ENCODE measurements at regions not wholly inside any gene's neighbourhood (a gene's known extent, or its start where the extent isn't known, plus 50 kb on each side); places are given as distances from the start of the nearest gene placed in this dataset.

DNA sequence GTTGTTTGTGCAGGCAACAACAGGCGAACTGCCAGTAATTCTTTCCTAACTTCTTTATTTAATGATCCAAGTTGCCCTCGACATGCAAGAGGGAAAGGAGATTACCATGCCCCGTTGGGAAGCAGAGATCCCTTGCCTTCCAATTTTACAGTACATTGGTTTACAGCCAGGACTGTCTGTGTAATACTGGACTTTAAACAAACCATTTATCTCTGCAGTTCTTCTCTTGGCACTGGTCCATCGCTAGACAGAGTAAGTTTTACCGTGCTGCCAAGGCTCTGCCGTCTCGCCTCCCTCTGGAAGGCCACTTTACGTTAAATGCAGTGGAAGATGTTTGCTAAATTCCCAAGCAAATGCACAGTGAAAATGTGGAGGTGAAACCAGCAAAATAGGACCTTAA, 660.3 kb upstream of the PRKX start:
- no peaks in the 10 kb centered on the region for H3K27me3 ChIP-seq (ENCODE audit: control insufficient read depth, extremely low read depth, insufficient read depth, low read length)
- no peak overlapping the region for H3K4me3 ChIP-seq (ENCODE audit: control insufficient read depth in 2 of 3, extremely low read depth in 1 of 3, insufficient read depth in 2 of 3, low read depth in 1 of 3, low read length in 3 of 3)
- DNase-seq (ENCODE audit: low read depth, low spot score) (no peak), FAIRE-seq (no peak)
- H2AFZ ChIP-seq (ENCODE audit: control insufficient read depth, low read length) = no peak overlapping the region
- no peaks in the 10 kb centered on the region for H4K20me1 ChIP-seq (ENCODE audit: control insufficient read depth, extremely low read depth, insufficient read depth, low read length)
- H3K27ac ChIP-seq (ENCODE audit: control insufficient read depth, insufficient read depth, low read length) = no peak overlapping the region
- H3K9me3 ChIP-seq (ENCODE audit: control insufficient read depth, low read depth, low read length) = no peaks in the 10 kb centered on the region
- H3K79me2 ChIP-seq (ENCODE audit: control insufficient read depth, insufficient read depth, low read length) = no peaks in the 10 kb centered on the region
- TF ChIP-seq, protein P1, sequence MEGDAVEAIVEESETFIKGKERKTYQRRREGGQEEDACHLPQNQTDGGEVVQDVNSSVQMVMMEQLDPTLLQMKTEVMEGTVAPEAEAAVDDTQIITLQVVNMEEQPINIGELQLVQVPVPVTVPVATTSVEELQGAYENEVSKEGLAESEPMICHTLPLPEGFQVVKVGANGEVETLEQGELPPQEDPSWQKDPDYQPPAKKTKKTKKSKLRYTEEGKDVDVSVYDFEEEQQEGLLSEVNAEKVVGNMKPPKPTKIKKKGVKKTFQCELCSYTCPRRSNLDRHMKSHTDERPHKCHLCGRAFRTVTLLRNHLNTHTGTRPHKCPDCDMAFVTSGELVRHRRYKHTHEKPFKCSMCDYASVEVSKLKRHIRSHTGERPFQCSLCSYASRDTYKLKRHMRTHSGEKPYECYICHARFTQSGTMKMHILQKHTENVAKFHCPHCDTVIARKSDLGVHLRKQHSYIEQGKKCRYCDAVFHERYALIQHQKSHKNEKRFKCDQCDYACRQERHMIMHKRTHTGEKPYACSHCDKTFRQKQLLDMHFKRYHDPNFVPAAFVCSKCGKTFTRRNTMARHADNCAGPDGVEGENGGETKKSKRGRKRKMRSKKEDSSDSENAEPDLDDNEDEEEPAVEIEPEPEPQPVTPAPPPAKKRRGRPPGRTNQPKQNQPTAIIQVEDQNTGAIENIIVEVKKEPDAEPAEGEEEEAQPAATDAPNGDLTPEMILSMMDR (optimal IDR thresholded peaks at IDR 0.05 in 1 of 3, IDR thresholded peaks at IDR 0.05 in 1 of 3, conservative IDR thresholded peaks at IDR 0.05 in 1 of 3; ENCODE audit: extremely low read depth in 1 of 3, insufficient read depth in 2 of 3, low read length in 3 of 3) = no peak
- TF ChIP-seq EZH2 (IDR thresholded peaks at IDR 0.05; ENCODE audit: low read length) = no peak
- H3K4me1 ChIP-seq (ENCODE audit: control insufficient read depth, extremely low read depth, insufficient read depth, low read length) = no peaks in the 10 kb centered on the region
- dilution Hi-C loops (cut with MboI; ENCODE audit: extremely low pct_ligation_motif_present, low sequenced_read_pairs) = no loop called here
- H3K36me3 ChIP-seq (ENCODE audit: control insufficient read depth in 2 of 2, extremely low read depth in 1 of 2, insufficient read depth in 2 of 2, low read length in 2 of 2) = no peaks in the 10 kb centered on the region
- H3K9ac ChIP-seq (ENCODE audit: control insufficient read depth, extremely low read depth, insufficient read depth, low read length) = no peak overlapping the region
- no peak overlapping the region for H3K4me2 ChIP-seq (ENCODE audit: control insufficient read depth, extremely low read depth, insufficient read depth, low read depth, low read length)
- no peaks in the 10 kb centered on the region for H3K9me1 ChIP-seq (ENCODE audit: control insufficient read depth, extremely low read depth, insufficient read depth, low read length)

DNA sequence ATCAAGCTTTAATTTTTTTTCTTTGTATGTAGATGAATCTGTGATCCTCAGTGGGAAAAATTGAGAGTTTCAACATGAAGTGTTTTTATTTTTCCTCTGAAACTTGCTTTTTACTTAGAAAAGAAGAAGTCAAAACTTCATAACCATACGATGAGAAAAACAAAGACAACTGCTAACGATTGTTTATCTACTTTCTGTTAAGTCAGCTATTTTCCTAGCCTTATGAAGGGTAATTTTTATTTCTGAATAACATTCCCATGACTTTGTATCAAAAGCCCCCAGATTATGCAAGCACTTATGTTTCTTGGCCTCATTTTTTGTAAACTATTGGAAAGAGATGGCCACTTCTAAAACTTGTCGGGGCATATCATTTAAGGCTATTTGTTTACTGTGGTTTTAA, 645.1 kb upstream of the PRKX start:
- H3K36me3 ChIP-seq (ENCODE audit: control insufficient read depth in 2 of 2, extremely low read depth in 1 of 2, insufficient read depth in 2 of 2, low read length in 2 of 2) = no peaks in the 10 kb centered on the region
- H3K9me3 ChIP-seq (ENCODE audit: control insufficient read depth, low read depth, low read length) = no peaks in the 10 kb centered on the region
- no peaks in the 10 kb centered on the region for H3K79me2 ChIP-seq (ENCODE audit: control insufficient read depth, insufficient read depth, low read length)
- no peaks in the 10 kb centered on the region for H3K4me1 ChIP-seq (ENCODE audit: control insufficient read depth, extremely low read depth, insufficient read depth, low read length)
- H3K27me3 ChIP-seq (ENCODE audit: control insufficient read depth, extremely low read depth, insufficient read depth, low read length) = no peaks in the 10 kb centered on the region
- H3K4me2 ChIP-seq (ENCODE audit: control insufficient read depth, extremely low read depth, insufficient read depth, low read depth, low read length) = no peak overlapping the region
- H4K20me1 ChIP-seq (ENCODE audit: control insufficient read depth, extremely low read depth, insufficient read depth, low read length) = no peaks in the 10 kb centered on the region
- H3K9ac ChIP-seq (ENCODE audit: control insufficient read depth, extremely low read depth, insufficient read depth, low read length) = no peak overlapping the region
- H3K9me1 ChIP-seq (ENCODE audit: control insufficient read depth, extremely low read depth, insufficient read depth, low read length) = no peaks in the 10 kb centered on the region
- TF ChIP-seq EZH2 (IDR thresholded peaks at IDR 0.05; ENCODE audit: low read length) = no peak
- TF ChIP-seq, protein P1 (optimal IDR thresholded peaks at IDR 0.05 in 1 of 3, IDR thresholded peaks at IDR 0.05 in 1 of 3, conservative IDR thresholded peaks at IDR 0.05 in 1 of 3; ENCODE audit: extremely low read depth in 1 of 3, insufficient read depth in 2 of 3, low read length in 3 of 3) = no peak
- no peak for DNase-seq (ENCODE audit: low read depth, low spot score)
- no peak for FAIRE-seq
- H3K27ac ChIP-seq (ENCODE audit: control insufficient read depth, insufficient read depth, low read length) = no peak overlapping the region
- H2AFZ ChIP-seq (ENCODE audit: control insufficient read depth, low read length) = no peak overlapping the region
- H3K4me3 ChIP-seq (ENCODE audit: control insufficient read depth in 2 of 3, extremely low read depth in 1 of 3, insufficient read depth in 2 of 3, low read depth in 1 of 3, low read length in 3 of 3) = no peak overlapping the region
- dilution Hi-C loops (cut with MboI; ENCODE audit: extremely low pct_ligation_motif_present, low sequenced_read_pairs) = no loop called here
